Trophoblast cell (in vitro differentiated cells and primary cell): ENCODE measurements at regions not wholly inside any gene's neighbourhood (a gene's known extent, or its start where the extent isn't known, plus 50 kb on each side); places are given as distances from the start of the nearest gene placed in this dataset.

Experiments
- DNase-seq, 2 donors: peaks; one replicate each; pipeline ENCODE4 v3.0.0-alpha.2; 2016
- H2AFZ ChIP-seq: 2 replicates; pipeline ENCODE4 v1.6.1; 2013; ENCODE audit warnings: low read length, moderate library complexity, mild to moderate bottlenecking; ENCODE audit not compliant: insufficient read depth, poor library complexity
- H2AK5ac ChIP-seq: 2 replicates; pipeline ENCODE4 v1.6.1; 2013; ENCODE audit warnings: mild to moderate bottlenecking, low read length
- H2BK120ac ChIP-seq: 2 replicates; pipeline ENCODE4 v1.6.1; 2013; ENCODE audit warnings: low read length, mild to moderate bottlenecking, moderate library complexity; ENCODE audit not compliant: insufficient read depth, poor library complexity
- H2BK12ac ChIP-seq: 2 replicates; pipeline ENCODE4 v1.6.1; 2013; ENCODE audit warnings: mild to moderate bottlenecking, low read length, moderate library complexity
- H2BK5ac ChIP-seq: 2 replicates; pipeline ENCODE4 v1.6.1; 2013; ENCODE audit warnings: low read length, low read depth, moderate library complexity, mild to moderate bottlenecking; ENCODE audit not compliant: poor library complexity
- H3K14ac ChIP-seq: 2 replicates; pipeline ENCODE4 v1.6.1; 2013; ENCODE audit warnings: mild to moderate bottlenecking, low read length
- H3K18ac ChIP-seq: 2 replicates; pipeline ENCODE4 v1.6.1; 2013; ENCODE audit warnings: mild to moderate bottlenecking, low read length
- H3K23ac ChIP-seq: 2 replicates; pipeline ENCODE4 v1.6.1; 2013; ENCODE audit warnings: low read length
- H3K27ac ChIP-seq: 2 replicates; pipeline ENCODE4 v1.5.1; 2013; ENCODE audit warnings: low read depth, mild to moderate bottlenecking, inconsistent platforms, low read length, moderate library complexity
- H3K27me3 ChIP-seq: 2 replicates; pipeline ENCODE4 v1.6.1; 2013; ENCODE audit warnings: inconsistent platforms, mild to moderate bottlenecking, low read length, moderate library complexity; ENCODE audit not compliant: insufficient read depth
- H3K36me3 ChIP-seq, 2 experiments: 1 replicate in 1 of 2; 2 replicates in 1 of 2; pipeline ENCODE4 v1.6.1; 2013; ENCODE audit warnings: low read length in 2 of 2, mild to moderate bottlenecking in 2 of 2, moderate library complexity in 1 of 2; ENCODE audit not compliant: insufficient read depth in 2 of 2, control insufficient read depth in 1 of 2
- H3K4ac ChIP-seq: 2 replicates; pipeline ENCODE4 v1.6.1; 2013; ENCODE audit warnings: low read depth, mild to moderate bottlenecking, low read length, moderate library complexity
- H3K4me1 ChIP-seq, 2 experiments: 1 replicate in 1 of 2; 2 replicates in 1 of 2; pipeline ENCODE4 v1.6.1; 2013; ENCODE audit warnings: low read length in 2 of 2, mild to moderate bottlenecking in 2 of 2, moderate library complexity in 1 of 2; ENCODE audit not compliant: insufficient read depth in 2 of 2, control insufficient read depth in 1 of 2
- H3K4me2 ChIP-seq: 2 replicates; pipeline ENCODE4 v1.6.1; 2013; ENCODE audit warnings: inconsistent platforms, mild to moderate bottlenecking, low read length, moderate library complexity
- H3K4me3 ChIP-seq: 2 replicates; pipeline ENCODE4 v1.5.1; 2013; ENCODE audit warnings: mild to moderate bottlenecking, low read depth, low read length, inconsistent platforms
- H3K79me1 ChIP-seq: one replicate; pipeline ENCODE4 v1.6.1; 2013; ENCODE audit warnings: low read length
- H3K79me2 ChIP-seq: 2 replicates; pipeline ENCODE4 v1.6.1; 2013; ENCODE audit warnings: low read length, mild to moderate bottlenecking; ENCODE audit not compliant: control insufficient read depth, insufficient read depth, poor library complexity
- H3K9ac ChIP-seq: 2 replicates; pipeline ENCODE4 v1.6.1; 2013; ENCODE audit warnings: mild to moderate bottlenecking, low read length
- H3K9me3 ChIP-seq: 2 replicates; pipeline ENCODE4 v1.6.1; 2013; ENCODE audit warnings: low read depth, mild to moderate bottlenecking, control low read depth, inconsistent platforms, low read length; ENCODE audit not compliant: insufficient read depth
- H4K12ac ChIP-seq: 2 replicates; pipeline ENCODE4 v1.6.1; 2013; ENCODE audit warnings: low read depth, mild to moderate bottlenecking, low read length, moderate library complexity
- H4K8ac ChIP-seq: 2 replicates; pipeline ENCODE4 v1.6.1; 2013; ENCODE audit warnings: low read depth, mild to moderate bottlenecking, low read length, moderate library complexity
- H4K91ac ChIP-seq: one replicate; pipeline ENCODE4 v1.6.1; 2013; ENCODE audit warnings: low read depth, mild to moderate bottlenecking, low read length, moderate library complexity
- WGBS: extraction: QIAGEN DNeasy Blood & Tissue Kit; methylation state at CpG from one replicate; pipeline ENCODE4 v1.1.7; 2013; ENCODE audit warnings: missing lambda C conversion rate; ENCODE audit not compliant: insufficient read length, insufficient coverage; ENCODE audit errors: extremely low coverage; 5-methylcytosine and 5-hydroxymethylcytosine counted together

GRCh38 chr20:63072991-63073737, 66.4 kb upstream of the BHLHE23 start:
- DNase-seq: no peak
- Histone ChIP-seq H4K8ac (no peak overlapping the region), H3K27ac (no peak overlapping the region), H2BK12ac (no peak overlapping the region), H2BK120ac (no peak overlapping the region), H3K4me1 (no peaks in the 10 kb centered on the region), H3K36me3 (no peaks in the 10 kb centered on the region), H3K4me2 (no peak overlapping the region), H4K12ac (no peak overlapping the region), H3K79me1 (no peaks in the 10 kb centered on the region), H4K91ac (no peak overlapping the region), H2BK5ac (no peak overlapping the region), H3K27me3 (peaks cover 30% of the 10 kb centered on the region), H3K79me2 (no peaks in the 10 kb centered on the region), H3K23ac (no peak overlapping the region), H3K18ac (no peak overlapping the region), H3K14ac (no peak overlapping the region), H2AK5ac (no peak overlapping the region), H3K9ac (no peak overlapping the region), H3K4me3 (peak overlapping the region; percentile 36), H3K9me3 (peaks cover 9% of the 10 kb centered on the region), H2AFZ (no peak overlapping the region), H3K4ac (no peak overlapping the region)
- WGBS: no CpG with 5 or more reads among the region's 14 CpGs

GRCh38 chr20:63072231-63072791, 65.5 kb upstream of the BHLHE23 start:
- Histone ChIP-seq H3K79me1 (no peaks in the 10 kb centered on the region), H3K4me2 (no peak overlapping the region), H4K12ac (no peak overlapping the region), H3K27me3 (peaks cover 30% of the 10 kb centered on the region), H3K27ac (no peak overlapping the region), H2BK5ac (no peak overlapping the region), H2BK12ac (no peak overlapping the region), H3K23ac (no peak overlapping the region), H2AFZ (no peak overlapping the region), H3K4me3 (no peak overlapping the region), H2BK120ac (no peak overlapping the region), H3K9ac (no peak overlapping the region), H3K36me3 (no peaks in the 10 kb centered on the region), H3K79me2 (no peaks in the 10 kb centered on the region), H2AK5ac (no peak overlapping the region), H4K8ac (no peak overlapping the region), H4K91ac (no peak overlapping the region), H3K4ac (no peak overlapping the region), H3K18ac (no peak overlapping the region), H3K9me3 (peaks cover 9% of the 10 kb centered on the region), H3K4me1 (no peaks in the 10 kb centered on the region), H3K14ac (no peak overlapping the region)
- no peak for DNase-seq
- WGBS: no CpG with 5 or more reads among the region's 52 CpGs

- no peaks in the 10 kb centered on the region for H3K4me1 ChIP-seq
- H3K4ac ChIP-seq: no peak overlapping the region
- H3K14ac ChIP-seq: no peak overlapping the region
- H2BK5ac ChIP-seq: no peak overlapping the region
- H3K9ac ChIP-seq: no peak overlapping the region
- no peak overlapping the region for H2BK12ac ChIP-seq
- H3K4me3 ChIP-seq: no peak overlapping the region
- no peaks in the 10 kb centered on the region for H3K79me2 ChIP-seq
- H4K91ac ChIP-seq: no peak overlapping the region
- H3K27ac ChIP-seq: no peak overlapping the region
- H3K79me1 ChIP-seq: no peaks in the 10 kb centered on the region
- H2BK120ac ChIP-seq: no peak overlapping the region
- H3K9me3 ChIP-seq: peaks cover 10% of the 10 kb centered on the region
- peak; percentile 10 to 32 for DNase-seq
- no peaks in the 10 kb centered on the region for H3K36me3 ChIP-seq
- no peak overlapping the region for H3K4me2 ChIP-seq
- peaks cover 30% of the 10 kb centered on the region for H3K27me3 ChIP-seq
- H3K18ac ChIP-seq: no peak overlapping the region
- H3K23ac ChIP-seq: no peak overlapping the region
- WGBS: no CpG with 5 or more reads among the region's 40 CpGs
- H4K12ac ChIP-seq: no peak overlapping the region
- H2AK5ac ChIP-seq: no peak overlapping the region
- no peak overlapping the region for H4K8ac ChIP-seq
- H2AFZ ChIP-seq: no peak overlapping the region
Measured at GRCh38 chr20:63071541-63072181, 64.9 kb upstream of the BHLHE23 start.

- H2BK12ac ChIP-seq: no peak overlapping the region
- DNase-seq: no peak
- H2AFZ ChIP-seq: no peak overlapping the region
- no peaks in the 10 kb centered on the region for H3K79me2 ChIP-seq
- no peak overlapping the region for H2BK120ac ChIP-seq
- H3K9me3 ChIP-seq: peaks cover 8% of the 10 kb centered on the region
- no peak overlapping the region for H3K4me2 ChIP-seq
- H3K4ac ChIP-seq: no peak overlapping the region
- H4K91ac ChIP-seq: no peak overlapping the region
- no peak overlapping the region for H3K27ac ChIP-seq
- no peaks in the 10 kb centered on the region for H3K36me3 ChIP-seq
- H3K79me1 ChIP-seq: no peaks in the 10 kb centered on the region
- H3K14ac ChIP-seq: no peak overlapping the region
- H2BK5ac ChIP-seq: no peak overlapping the region
- no peak overlapping the region for H3K4me3 ChIP-seq
- H4K12ac ChIP-seq: no peak overlapping the region
- no peak overlapping the region for H2AK5ac ChIP-seq
- H4K8ac ChIP-seq: no peak overlapping the region
- no peak overlapping the region for H3K18ac ChIP-seq
- no peaks in the 10 kb centered on the region for H3K4me1 ChIP-seq
- H3K27me3 ChIP-seq: peaks cover 30% of the 10 kb centered on the region
- no CpG with 5 or more reads among the region's 11 CpGs for WGBS
- no peak overlapping the region for H3K23ac ChIP-seq
- no peak overlapping the region for H3K9ac ChIP-seq
Measured at GRCh38 chr20:63070771-63071540, 64.2 kb upstream of the BHLHE23 start.
